Ovary (tissue), 3 donors: ENCODE measurements at regions not wholly inside any gene's neighbourhood (a gene's known extent, or its start where the extent isn't known, plus 50 kb on each side); places are given as distances from the start of the nearest gene placed in this dataset.

Source experiments
- POLR2A ChIP-seq: fragments of 450-650 bp; IDR thresholded peaks from one replicate; pipeline ENCODE4 v1.6.1; 2017; ENCODE audit warnings: antibody characterized with exemption, mild to moderate bottlenecking, moderate library complexity
- TF ChIP-seq, protein P1 (sequence below), 3 donors: fragments of 450-650 bp in 2 of 3; fragments of 200-600 bp in 1 of 3; IDR thresholded peaks; one replicate each; pipeline versions ENCODE4 v1.5.1 to v1.8.0; 2016 to 2022; ENCODE audit warnings: antibody characterized with exemption in 3 of 3, mild to moderate bottlenecking in 1 of 3
- donor health status: DM: no; HTN: no; CAD: no.

DNA sequence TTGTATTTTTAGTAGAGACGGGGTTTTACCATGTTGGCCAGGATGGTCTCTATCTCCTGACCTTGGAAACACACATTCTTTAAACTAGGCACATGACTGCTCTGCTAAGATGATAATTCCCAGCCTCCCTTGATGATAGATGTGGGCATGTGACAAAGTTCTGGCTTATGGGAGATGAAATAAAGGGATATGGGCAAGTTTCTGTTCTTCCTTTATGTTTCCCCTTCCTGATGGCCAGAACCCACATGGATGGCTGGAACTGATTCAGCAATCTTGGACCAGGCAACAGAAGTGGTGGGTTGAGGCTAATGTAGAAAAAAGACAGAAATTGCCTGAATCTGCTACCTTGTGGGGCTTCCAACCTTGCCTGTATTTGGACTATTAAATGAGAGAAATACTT lies 60.7 kb upstream of the NRP1 start:
- TF ChIP-seq, protein P1, sequence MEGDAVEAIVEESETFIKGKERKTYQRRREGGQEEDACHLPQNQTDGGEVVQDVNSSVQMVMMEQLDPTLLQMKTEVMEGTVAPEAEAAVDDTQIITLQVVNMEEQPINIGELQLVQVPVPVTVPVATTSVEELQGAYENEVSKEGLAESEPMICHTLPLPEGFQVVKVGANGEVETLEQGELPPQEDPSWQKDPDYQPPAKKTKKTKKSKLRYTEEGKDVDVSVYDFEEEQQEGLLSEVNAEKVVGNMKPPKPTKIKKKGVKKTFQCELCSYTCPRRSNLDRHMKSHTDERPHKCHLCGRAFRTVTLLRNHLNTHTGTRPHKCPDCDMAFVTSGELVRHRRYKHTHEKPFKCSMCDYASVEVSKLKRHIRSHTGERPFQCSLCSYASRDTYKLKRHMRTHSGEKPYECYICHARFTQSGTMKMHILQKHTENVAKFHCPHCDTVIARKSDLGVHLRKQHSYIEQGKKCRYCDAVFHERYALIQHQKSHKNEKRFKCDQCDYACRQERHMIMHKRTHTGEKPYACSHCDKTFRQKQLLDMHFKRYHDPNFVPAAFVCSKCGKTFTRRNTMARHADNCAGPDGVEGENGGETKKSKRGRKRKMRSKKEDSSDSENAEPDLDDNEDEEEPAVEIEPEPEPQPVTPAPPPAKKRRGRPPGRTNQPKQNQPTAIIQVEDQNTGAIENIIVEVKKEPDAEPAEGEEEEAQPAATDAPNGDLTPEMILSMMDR (IDR thresholded peaks at IDR 0.05) = no peak
- no peak for TF ChIP-seq POLR2A
